Stimulated activated effector memory CD8-positive, alpha-beta T cell treated with anti-CD3 and anti-CD28 coated beads, Interleukin-12 subunit alpha, Interleukin-12 subunit beta, amount 100 ng/mL, for 72 hours (primary cell): ENCODE measurements at regions not wholly inside any gene's neighbourhood (a gene's known extent, or its start where the extent isn't known, plus 50 kb on each side); places are given as distances from the start of the nearest gene placed in this dataset.
"Not testable (repeated sequence)": the region's sequence is repeated elsewhere in the genome, so short reads cannot be mapped to it uniquely, and the experiment has no call there.

Source experiments
- ATAC-seq: fragments of 150-1000 bp; cut with Tn5 transposase; 2 replicates; pipeline ENCODE4 v1.10.0; 2021
- DNase-seq, 2 donors: peaks; one replicate each; pipeline ENCODE4 v3.0.0; 2021 to 2022; ENCODE audit warnings: low spot score in 2 of 2
- H3K27ac Mint-ChIP-seq: one replicate; pipeline ENCODE4 v1.8.0; 2022; ENCODE audit warnings: mild to moderate bottlenecking, mixed read lengths
- H3K36me3 Mint-ChIP-seq: one replicate; pipeline ENCODE4 v1.8.0; 2022; ENCODE audit warnings: mild to moderate bottlenecking, mixed read lengths
- H3K4me1 Mint-ChIP-seq: one replicate; pipeline ENCODE4 v1.8.0; 2022; ENCODE audit warnings: mixed read lengths
- H3K4me3 Mint-ChIP-seq: one replicate; pipeline ENCODE4 v1.8.0; 2022; ENCODE audit warnings: mild to moderate bottlenecking, mixed read lengths
- H3K9me3 Mint-ChIP-seq: one replicate; pipeline ENCODE4 v1.8.0; 2022; ENCODE audit warnings: mixed read lengths

GRCh38 chr5:82885627-82886389, 191.4 kb downstream of the TMEM167A start:
- DNase-seq (no peak), ATAC-seq (no peak)
- no peaks in the 10 kb centered on the region for H3K36me3 Mint-ChIP-seq
- H3K9me3 Mint-ChIP-seq: no peaks in the 10 kb centered on the region
- no peaks in the 10 kb centered on the region for H3K4me1 Mint-ChIP-seq
- no peak overlapping the region for H3K4me3 Mint-ChIP-seq
- no peak overlapping the region for H3K27ac Mint-ChIP-seq

- no peaks in the 10 kb centered on the region for H3K4me1 Mint-ChIP-seq
- no peak overlapping the region for H3K27ac Mint-ChIP-seq
- DNase-seq: no peak
- peaks cover 4% of the 10 kb centered on the region for H3K9me3 Mint-ChIP-seq
- H3K36me3 Mint-ChIP-seq: no peaks in the 10 kb centered on the region
- H3K4me3 Mint-ChIP-seq: no peak overlapping the region
- ATAC-seq: no peak
These were observed 192.2 kb downstream of the TMEM167A start for GRCh38 chr5:82884821-82885471.

- Mint-ChIP-seq H3K4me1 (no peaks in the 10 kb centered on the region), H3K27ac (no peak overlapping the region), H3K9me3 (peaks cover 17% of the 10 kb centered on the region), H3K4me3 (no peak overlapping the region), H3K36me3 (no peaks in the 10 kb centered on the region)
- DNase-seq (no peak), ATAC-seq (no peak)
These were observed 194.9 kb downstream of the TMEM167A start for GRCh38 chr5:82882316-82882715.

GRCh38 chr5:82881571-82882174, 195.5 kb downstream of the TMEM167A start:
- DNase-seq (no peak), ATAC-seq (no peak)
- no peaks in the 10 kb centered on the region for H3K4me1 Mint-ChIP-seq
- H3K27ac Mint-ChIP-seq: no peak overlapping the region
- peaks cover 17% of the 10 kb centered on the region for H3K9me3 Mint-ChIP-seq
- no peaks in the 10 kb centered on the region for H3K36me3 Mint-ChIP-seq
- no peak overlapping the region for H3K4me3 Mint-ChIP-seq

- no peaks in the 10 kb centered on the region for H3K4me1 Mint-ChIP-seq
- peaks cover 17% of the 10 kb centered on the region for H3K9me3 Mint-ChIP-seq
- H3K36me3 Mint-ChIP-seq: no peaks in the 10 kb centered on the region
- no peak for DNase-seq
- ATAC-seq: no peak
- H3K27ac Mint-ChIP-seq: no peak overlapping the region
- H3K4me3 Mint-ChIP-seq: no peak overlapping the region
These were observed 198.1 kb downstream of the TMEM167A start for GRCh38 chr5:82879089-82879488.

- ATAC-seq (no peak), DNase-seq (no peak)
- Mint-ChIP-seq H3K36me3 (no peaks in the 10 kb centered on the region), H3K9me3 (peaks cover 9% of the 10 kb centered on the region), H3K27ac (no peak overlapping the region), H3K4me3 (no peak overlapping the region), H3K4me1 (no peaks in the 10 kb centered on the region)
These were observed 203.7 kb downstream of the TMEM167A start for GRCh38 chr5:82873452-82873851.

GRCh38 chr5:82872321-82873288, 204.6 kb downstream of the TMEM167A start:
- not testable (repeated sequence) for H3K27ac Mint-ChIP-seq, H3K4me1 Mint-ChIP-seq, DNase-seq, H3K9me3 Mint-ChIP-seq, ATAC-seq, H3K4me3 Mint-ChIP-seq, H3K36me3 Mint-ChIP-seq

- Mint-ChIP-seq H3K9me3 (no peaks in the 10 kb centered on the region), H3K4me1 (no peaks in the 10 kb centered on the region), H3K4me3 (no peak overlapping the region), H3K27ac (no peak overlapping the region), H3K36me3 (no peaks in the 10 kb centered on the region)
- ATAC-seq (no peak), DNase-seq (no peak)
These were observed 211.6 kb downstream of the TMEM167A start for GRCh38 chr5:82865625-82866024.

- Mint-ChIP-seq H3K27ac (no peak overlapping the region), H3K9me3 (no peaks in the 10 kb centered on the region), H3K4me1 (no peaks in the 10 kb centered on the region), H3K4me3 (no peak overlapping the region), H3K36me3 (no peaks in the 10 kb centered on the region)
- no peak for DNase-seq
- ATAC-seq: no peak
These were observed 213.9 kb downstream of the TMEM167A start for GRCh38 chr5:82863266-82863665.

- H3K4me3 Mint-ChIP-seq: no peak overlapping the region
These were observed 214.5 kb downstream of the TMEM167A start for GRCh38 chr5:82862711-82863110.

GRCh38 chr5:82862261-82862660, 214.9 kb downstream of the TMEM167A start:
- DNase-seq (no peak), ATAC-seq (no peak)
- Mint-ChIP-seq H3K9me3 (no peaks in the 10 kb centered on the region), H3K4me3 (no peak overlapping the region), H3K4me1 (no peaks in the 10 kb centered on the region), H3K36me3 (no peaks in the 10 kb centered on the region), H3K27ac (no peak overlapping the region)

More at GRCh38 chr5:82862711-82863110, 214.5 kb downstream of the TMEM167A start:
- H3K9me3 Mint-ChIP-seq: no peaks in the 10 kb centered on the region
- no peaks in the 10 kb centered on the region for H3K36me3 Mint-ChIP-seq
- DNase-seq (no peak), ATAC-seq (no peak)
- no peak overlapping the region for H3K27ac Mint-ChIP-seq
- no peaks in the 10 kb centered on the region for H3K4me1 Mint-ChIP-seq

- H3K4me3 Mint-ChIP-seq: no peak overlapping the region
These were observed 215.5 kb downstream of the TMEM167A start for GRCh38 chr5:82861701-82862100.

GRCh38 chr5:82859451-82860140, 217.6 kb downstream of the TMEM167A start:
- no peaks in the 10 kb centered on the region for H3K9me3 Mint-ChIP-seq
- no peak overlapping the region for H3K27ac Mint-ChIP-seq
- H3K4me1 Mint-ChIP-seq: no peaks in the 10 kb centered on the region
- H3K4me3 Mint-ChIP-seq: no peak overlapping the region
- ATAC-seq (no peak), DNase-seq (no peak)
- H3K36me3 Mint-ChIP-seq: no peaks in the 10 kb centered on the region

More at GRCh38 chr5:82861701-82862100, 215.5 kb downstream of the TMEM167A start:
- Mint-ChIP-seq H3K4me1 (no peaks in the 10 kb centered on the region), H3K36me3 (no peaks in the 10 kb centered on the region), H3K27ac (no peak overlapping the region), H3K9me3 (no peaks in the 10 kb centered on the region)
- ATAC-seq (no peak), DNase-seq (no peak)

GRCh38 chr5:82858151-82859025, 218.8 kb downstream of the TMEM167A start:
- no peaks in the 10 kb centered on the region for H3K9me3 Mint-ChIP-seq
- no peaks in the 10 kb centered on the region for H3K4me1 Mint-ChIP-seq
- no peaks in the 10 kb centered on the region for H3K36me3 Mint-ChIP-seq
- DNase-seq (no peak), ATAC-seq (no peak)
- H3K4me3 Mint-ChIP-seq: no peak overlapping the region
- no peak overlapping the region for H3K27ac Mint-ChIP-seq
